K562 (cell line): ENCODE measurements at regions not wholly inside any gene's neighbourhood (a gene's known extent, or its start where the extent isn't known, plus 50 kb on each side); places are given as distances from the start of the nearest gene placed in this dataset.

Source experiments
- ATAC-seq: fragments of 200-7000 bp; cut with Tn5 transposase; 3 replicates; pipeline ENCODE4 v1.9.1; 2020; ENCODE audit warnings: moderate library complexity
- BruUV-seq: library from RNA; stranded (reverse); fragments of 400-500 nt; replicated peaks from 2 replicates; lab custom pipeline; 2021; lab: Mats Ljungman, UMichigan
- CTCF ChIA-PET: fragments of 300-600 bp; formaldehyde crosslinking; extraction: SDS; loops from one replicate; lab custom pipeline; 2021; ENCODE audit warnings: low intra/inter-chr PET ratio; lab: Yijun Ruan, JAX
- POLR2A ChIA-PET: fragments of 300-600, 350-650 bp; sonication (Branson Sonifier 250); formaldehyde crosslinking; extraction: SDS; loops from one replicate; lab custom pipeline; 2021; ENCODE audit warnings: antibody characterized with exemption, inconsistent platforms; lab: Yijun Ruan, JAX
- DNase-seq, 4 experiments: peaks; one replicate each; pipeline versions ENCODE4 v3.0.0 to v3.0.0-alpha.2; 2011 to 2018; ENCODE audit warnings: low spot score in 3 of 4, mixed read lengths in 3 of 4; ENCODE audit errors: extremely low read depth in 1 of 4
- FAIRE-seq: peaks from 2 replicates; lab custom pipeline; 2011; peaks lifted over from hg19 to GRCh38; lab: Jason Lieb, UNC
- H2AFZ ChIP-seq: 2 replicates; pipeline ENCODE4 v1.6.0; 2011; ENCODE audit warnings: low read depth, low read length, control low read depth, inconsistent platforms
- H3K27ac ChIP-seq: fragments of 200-600 bp; 3 replicates; pipeline ENCODE4 v1.8.0; 2011; ENCODE audit warnings: low read depth, mild to moderate bottlenecking, control low read depth, inconsistent platforms, low read length, moderate library complexity, mixed read lengths; ENCODE audit errors: extremely low read depth
- H3K27me3 ChIP-seq, 2 experiments: fragments of 300-600 bp in 1 of 2; 2 replicates in 1 of 2; 3 replicates in 1 of 2; pipeline versions ENCODE4 v1.6.0 to v1.8.0; 2011; ENCODE audit warnings: inconsistent platforms in 2 of 2, low read length in 2 of 2, mild to moderate bottlenecking in 1 of 2, mixed read lengths in 1 of 2, moderate library complexity in 1 of 2; ENCODE audit not compliant: control insufficient read depth in 2 of 2, insufficient read depth in 2 of 2
- H3K36me3 ChIP-seq: fragments of 300-600 bp; 3 replicates; pipeline ENCODE4 v1.8.0; 2011; ENCODE audit warnings: mild to moderate bottlenecking, low read length, inconsistent platforms; ENCODE audit not compliant: control insufficient read depth, insufficient read depth
- H3K4me1 ChIP-seq, 2 experiments: fragments of 200-600 bp in 1 of 2; replicated peaks in 1 of 2; 2 replicates in 1 of 2; 3 replicates in 1 of 2; pipeline versions ENCODE4 v1.5.1 to v1.8.0; 2011; ENCODE audit warnings: inconsistent platforms in 2 of 2, low read length in 2 of 2, mild to moderate bottlenecking in 1 of 2, mixed read lengths in 1 of 2, moderate library complexity in 1 of 2; ENCODE audit not compliant: control insufficient read depth in 2 of 2, insufficient read depth in 2 of 2
- H3K4me2 ChIP-seq: 2 replicates; pipeline ENCODE4 v1.6.1; 2011; ENCODE audit warnings: low read length, control low read depth, inconsistent platforms, mixed read lengths; ENCODE audit not compliant: insufficient read depth
- H3K4me3 ChIP-seq: fragments of 200-600 bp; sonication (generic), shearing (Covaris generic); 2 replicates; pipeline ENCODE4 v1.5.1; 2016; ENCODE audit warnings: control low read depth, inconsistent platforms
- H3K79me2 ChIP-seq: fragments of 200-600 bp; 3 replicates; pipeline ENCODE4 v1.8.0; 2011; ENCODE audit warnings: low read length, inconsistent platforms; ENCODE audit not compliant: control insufficient read depth, insufficient read depth
- H3K9ac ChIP-seq, 2 experiments: 2 replicates each; pipeline versions ENCODE4 v1.6.0 to v1.6.1; 2011; ENCODE audit warnings: low read depth in 2 of 2, low read length in 2 of 2, control low read depth in 1 of 2, inconsistent platforms in 1 of 2, mild to moderate bottlenecking in 1 of 2, mixed read lengths in 1 of 2; ENCODE audit not compliant: insufficient read depth in 1 of 2
- H3K9me1 ChIP-seq: one replicate; pipeline ENCODE4 v1.6.0; 2011; ENCODE audit warnings: inconsistent platforms, mild to moderate bottlenecking, low read length, moderate library complexity; ENCODE audit not compliant: control insufficient read depth, insufficient read depth
- H3K9me3 ChIP-seq: replicated peaks from 2 replicates; pipeline ENCODE4 v1.5.1; 2011; ENCODE audit warnings: low read depth, low read length, inconsistent platforms; ENCODE audit not compliant: control insufficient read depth, insufficient read depth
- H4K20me1 ChIP-seq: replicated peaks from 2 replicates; pipeline ENCODE4 v1.6.1; 2011; ENCODE audit warnings: low read length, inconsistent platforms, mixed read lengths; ENCODE audit not compliant: control insufficient read depth, insufficient read depth
- CBFB ChIP-seq: sonication (generic); formaldehyde crosslinking; IDR thresholded peaks from 2 replicates; pipeline ENCODE4 v1.4.0; 2020; ENCODE audit warnings: mild to moderate bottlenecking, missing genetic modification reagents
- CCAR2 ChIP-seq: fragments of 200-400 bp; formaldehyde crosslinking; IDR thresholded peaks from 2 replicates; pipeline ENCODE4 v1.6.1; 2017; ENCODE audit warnings: mild to moderate bottlenecking, low read depth, low read length
- ETV6 ChIP-seq, 3 experiments: fragments of 150-350 bp in 1 of 3; sonication (generic) in 1 of 3; formaldehyde crosslinking in 1 of 3; IDR thresholded peaks; 2 replicates each; pipeline versions ENCODE4 v1.6.1 to v1.8.0; 2014 to 2022; ENCODE audit warnings: borderline replicate concordance in 2 of 3, low read depth in 2 of 3, antibody characterized with exemption in 1 of 3, low read length in 1 of 3, mild to moderate bottlenecking in 1 of 3, missing genetic modification reagents in 1 of 3
- MEIS2 ChIP-seq: fragments of 450-650 bp; IDR thresholded peaks from 2 replicates; pipeline ENCODE4 v1.6.1; 2014; ENCODE audit warnings: mild to moderate bottlenecking; ENCODE audit not compliant: partially characterized antibody
- NCOA6 ChIP-seq: fragments of 450-650 bp; IDR thresholded peaks from 2 replicates; pipeline ENCODE4 v1.6.1; 2017; ENCODE audit warnings: mild to moderate bottlenecking
- RNF2 ChIP-seq: sonication (generic); IDR thresholded peaks from 2 replicates; pipeline ENCODE4 v1.6.1; 2016
- TAF15 ChIP-seq: fragments of 200-400 bp; formaldehyde crosslinking; IDR thresholded peaks from 2 replicates; pipeline ENCODE4 v1.6.1; 2017; ENCODE audit warnings: mild to moderate bottlenecking, low read depth, low read length, moderate library complexity
- WGBS: fragments of 100-300 bp; shearing (Covaris generic); methylation state at CpG from one replicate; pipeline ENCODE4 v1.1.6; 2016; ENCODE audit warnings: low coverage, mixed read lengths; ENCODE audit not compliant: insufficient coverage; ENCODE audit errors: missing lambda C conversion rate; 5-methylcytosine and 5-hydroxymethylcytosine counted together
- in situ Hi-C: fragments of 300-500 bp; cut with MboI; formaldehyde crosslinking; loops from 4 replicates; pipeline ENCODE4 v1.15.0; 2018; ENCODE audit warnings: inconsistent platforms, mixed read lengths
- intact Hi-C: fragments of 100-400 bp; cut with micrococcal nuclease; formaldehyde crosslinking; loops from 2 replicates; pipeline ENCODE4 v1.14.2; 2022
- TF ChIP-seq, protein P1 (sequence below): fragments of 450-650 bp; IDR thresholded peaks from 2 replicates; pipeline ENCODE4 v1.6.1; 2017; ENCODE audit warnings: mild to moderate bottlenecking, moderate library complexity

DNA sequence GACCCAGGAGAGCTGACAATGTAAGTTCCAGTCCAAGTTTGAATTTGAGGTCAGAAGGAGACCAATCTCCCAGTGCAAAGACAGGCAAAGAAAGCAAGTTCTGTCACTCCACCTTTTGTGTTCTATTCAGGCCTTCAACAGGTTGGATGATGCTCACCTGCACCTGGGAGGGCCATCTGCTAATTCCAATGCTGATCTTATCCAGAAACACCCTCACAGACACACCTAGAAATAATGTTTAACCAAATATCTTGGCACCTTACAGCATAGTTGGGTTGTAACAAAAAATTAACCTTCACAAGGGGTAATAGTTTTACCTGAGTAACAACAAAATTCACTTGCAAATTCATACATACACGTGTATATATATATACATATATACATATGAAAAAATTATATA lies 190.8 kb downstream of the DIRAS2 start:
- Histone ChIP-seq H3K9me1 (no peaks in the 10 kb centered on the region), H3K9ac (no peak overlapping the region), H3K27me3 (no peaks in the 10 kb centered on the region; a peak in 1 of 5 replicates), H3K4me1 (no peaks in the 10 kb centered on the region), H3K36me3 (no peaks in the 10 kb centered on the region), H3K27ac (no peak overlapping the region), H3K9me3 (no peaks in the 10 kb centered on the region), H3K4me3 (no peak overlapping the region), H3K4me2 (no peak overlapping the region), H2AFZ (no peak overlapping the region), H4K20me1 (no peaks in the 10 kb centered on the region), H3K79me2 (no peaks in the 10 kb centered on the region)
- in situ Hi-C loops (no loop called here), intact Hi-C loops (no loop called here)
- ATAC-seq = no peak
- DNase-seq = no peak
- FAIRE-seq = no peak
- WGBS = 0% methylated on average over 1 of the region's 1 CpG
- POLR2A ChIA-PET = no interaction called here
- TF ChIP-seq ETV6 (IDR thresholded peaks at IDR 0.05; ENCODE audit: borderline replicate concordance in 1 of 2, low read depth in 2 of 2, low read length in 1 of 2) (no peak), ETV6 (CRISPR knock-in tag; IDR thresholded peaks at IDR 0.05; ENCODE audit: borderline replicate concordance) (no peak), RNF2 (no peak), MEIS2 (no peak), CBFB (CRISPR knock-in tag) (no peak), TAF15 (no peak), NCOA6 (no peak), CCAR2 (no peak)
- TF ChIP-seq, protein P1, sequence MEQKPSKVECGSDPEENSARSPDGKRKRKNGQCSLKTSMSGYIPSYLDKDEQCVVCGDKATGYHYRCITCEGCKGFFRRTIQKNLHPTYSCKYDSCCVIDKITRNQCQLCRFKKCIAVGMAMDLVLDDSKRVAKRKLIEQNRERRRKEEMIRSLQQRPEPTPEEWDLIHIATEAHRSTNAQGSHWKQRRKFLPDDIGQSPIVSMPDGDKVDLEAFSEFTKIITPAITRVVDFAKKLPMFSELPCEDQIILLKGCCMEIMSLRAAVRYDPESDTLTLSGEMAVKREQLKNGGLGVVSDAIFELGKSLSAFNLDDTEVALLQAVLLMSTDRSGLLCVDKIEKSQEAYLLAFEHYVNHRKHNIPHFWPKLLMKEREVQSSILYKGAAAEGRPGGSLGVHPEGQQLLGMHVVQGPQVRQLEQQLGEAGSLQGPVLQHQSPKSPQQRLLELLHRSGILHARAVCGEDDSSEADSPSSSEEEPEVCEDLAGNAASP = no peak
- no TSS peak for BruUV-seq
- CTCF ChIA-PET = no interaction called here
